RWPE2 (cell line): ENCODE measurements at regions not wholly inside any gene's neighbourhood (a gene's known extent, or its start where the extent isn't known, plus 50 kb on each side); places are given as distances from the start of the nearest gene placed in this dataset.

ENCODE experiments used
- ATAC-seq: fragments of 200-7000 bp; cut with Tn5 transposase; 3 replicates; pipeline ENCODE4 v1.9.1; 2021; ENCODE audit warnings: low read depth
- DNase-seq: peaks from one replicate; pipeline ENCODE4 v3.0.0-alpha.2; 2020; ENCODE audit warnings: low spot score
- H3K27ac ChIP-seq: fragments of 450-650 bp; 2 replicates; pipeline ENCODE4 v1.5.1; 2017; ENCODE audit warnings: mild to moderate bottlenecking; ENCODE audit not compliant: poor library complexity, severe bottlenecking
- H3K27me3 ChIP-seq: fragments of 250-450 bp; sonication (Bioruptor Pico); 2 replicates; pipeline ENCODE4 v1.5.1; 2021; ENCODE audit warnings: mild to moderate bottlenecking, moderate library complexity; ENCODE audit not compliant: insufficient read depth, poor library complexity, severe bottlenecking
- H3K36me3 ChIP-seq: fragments of 250-450 bp; sonication (Bioruptor Pico); 2 replicates; pipeline ENCODE4 v1.5.1; 2020; ENCODE audit warnings: low read depth, mild to moderate bottlenecking, moderate library complexity
- H3K4me1 ChIP-seq: fragments of 250-450 bp; sonication (Bioruptor Pico); 2 replicates; pipeline ENCODE4 v1.5.1; 2021; ENCODE audit warnings: mild to moderate bottlenecking, moderate library complexity; ENCODE audit not compliant: insufficient read depth, poor library complexity, severe bottlenecking
- H3K4me3 ChIP-seq: fragments of 250-450 bp; sonication (Bioruptor Pico); 2 replicates; pipeline ENCODE4 v1.5.1; 2021; ENCODE audit warnings: mild to moderate bottlenecking, moderate library complexity; ENCODE audit not compliant: severe bottlenecking
- H3K9me3 ChIP-seq: fragments of 250-450 bp; sonication (Bioruptor Pico); 2 replicates; pipeline ENCODE4 v1.5.1; 2021; ENCODE audit warnings: mild to moderate bottlenecking, moderate library complexity; ENCODE audit not compliant: severe bottlenecking
- TF ChIP-seq, protein P1 (sequence below): fragments of 450-650 bp; IDR thresholded peaks from one replicate; pipeline ENCODE4 v1.5.1; 2017; ENCODE audit warnings: mild to moderate bottlenecking, moderate library complexity; ENCODE audit not compliant: poor library complexity, severe bottlenecking

DNA sequence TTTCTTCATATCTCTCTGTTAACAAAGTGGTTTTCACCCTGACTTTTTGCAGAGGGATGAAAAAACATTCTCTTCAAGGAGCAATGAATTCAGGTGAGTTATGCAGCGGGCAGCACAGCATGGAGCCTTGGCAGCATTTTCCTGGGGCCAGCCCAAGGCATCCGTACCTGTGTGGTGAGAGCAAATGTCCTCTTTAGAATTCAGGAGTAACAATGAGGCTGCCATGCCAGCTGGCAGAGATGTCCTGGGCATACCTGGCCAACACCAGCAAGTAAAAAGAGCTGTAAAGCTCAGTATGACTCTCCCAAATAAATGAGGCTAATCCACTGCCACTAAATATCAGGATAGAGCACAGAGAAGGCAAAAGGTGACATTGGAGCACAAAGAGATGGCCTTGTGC, 277.6 kb upstream of the TRPC7 start:
- ATAC-seq (no peak), DNase-seq (no peak)
- no peak overlapping the region for H3K4me3 ChIP-seq
- no peak overlapping the region for H3K27ac ChIP-seq
- H3K9me3 ChIP-seq, result no peaks in the 10 kb centered on the region
- peaks cover 9% of the 10 kb centered on the region for H3K27me3 ChIP-seq
- H3K36me3 ChIP-seq, result no peaks in the 10 kb centered on the region
- H3K4me1 ChIP-seq, result no peaks in the 10 kb centered on the region
- TF ChIP-seq, protein P1, sequence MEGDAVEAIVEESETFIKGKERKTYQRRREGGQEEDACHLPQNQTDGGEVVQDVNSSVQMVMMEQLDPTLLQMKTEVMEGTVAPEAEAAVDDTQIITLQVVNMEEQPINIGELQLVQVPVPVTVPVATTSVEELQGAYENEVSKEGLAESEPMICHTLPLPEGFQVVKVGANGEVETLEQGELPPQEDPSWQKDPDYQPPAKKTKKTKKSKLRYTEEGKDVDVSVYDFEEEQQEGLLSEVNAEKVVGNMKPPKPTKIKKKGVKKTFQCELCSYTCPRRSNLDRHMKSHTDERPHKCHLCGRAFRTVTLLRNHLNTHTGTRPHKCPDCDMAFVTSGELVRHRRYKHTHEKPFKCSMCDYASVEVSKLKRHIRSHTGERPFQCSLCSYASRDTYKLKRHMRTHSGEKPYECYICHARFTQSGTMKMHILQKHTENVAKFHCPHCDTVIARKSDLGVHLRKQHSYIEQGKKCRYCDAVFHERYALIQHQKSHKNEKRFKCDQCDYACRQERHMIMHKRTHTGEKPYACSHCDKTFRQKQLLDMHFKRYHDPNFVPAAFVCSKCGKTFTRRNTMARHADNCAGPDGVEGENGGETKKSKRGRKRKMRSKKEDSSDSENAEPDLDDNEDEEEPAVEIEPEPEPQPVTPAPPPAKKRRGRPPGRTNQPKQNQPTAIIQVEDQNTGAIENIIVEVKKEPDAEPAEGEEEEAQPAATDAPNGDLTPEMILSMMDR, result no peak

DNA sequence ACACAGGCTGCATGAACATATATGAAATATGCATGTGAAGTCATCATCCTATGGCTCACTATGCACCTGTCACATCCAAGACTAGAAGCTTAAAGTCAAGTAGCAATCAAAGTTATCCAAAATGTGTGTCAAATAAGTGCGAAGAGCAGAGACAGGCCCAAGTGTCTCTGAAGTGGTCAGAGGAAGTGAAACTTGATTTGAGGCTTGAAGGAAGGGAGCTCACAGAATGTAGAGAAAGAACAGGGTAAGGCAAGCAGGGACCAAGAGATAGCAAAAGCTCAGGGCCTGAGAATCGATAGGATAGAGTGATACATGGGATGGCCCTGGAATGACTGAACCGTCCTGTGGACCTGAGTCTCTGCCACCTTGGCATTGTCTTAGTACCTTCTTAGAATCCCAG, 274.3 kb upstream of the TRPC7 start:
- no peaks in the 10 kb centered on the region for H3K9me3 ChIP-seq
- TF ChIP-seq, protein P1, result no peak
- H3K4me1 ChIP-seq, result no peaks in the 10 kb centered on the region
- DNase-seq (no peak), ATAC-seq (no peak)
- H3K27ac ChIP-seq, result no peak overlapping the region
- H3K27me3 ChIP-seq, result peaks cover 21% of the 10 kb centered on the region
- no peak overlapping the region for H3K4me3 ChIP-seq
- H3K36me3 ChIP-seq, result no peaks in the 10 kb centered on the region

DNA sequence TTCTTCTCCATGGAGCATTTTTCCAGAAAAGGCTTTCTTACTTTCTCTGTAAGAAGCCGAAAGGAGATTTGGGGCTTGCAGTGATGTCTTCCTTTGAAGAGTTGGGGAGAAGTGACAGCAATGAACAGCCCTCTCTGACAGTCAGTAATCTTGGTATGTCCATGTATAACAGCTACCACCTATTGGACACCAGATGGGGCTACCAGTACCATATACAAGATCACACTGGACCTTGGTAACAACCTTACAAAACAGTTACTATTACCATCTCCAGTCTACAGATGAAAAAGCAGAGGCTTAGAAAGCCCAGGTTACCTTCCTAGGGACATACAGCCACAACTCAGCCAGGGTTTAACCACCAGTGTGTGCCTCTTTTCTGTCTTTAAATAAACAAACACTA, 272.7 kb upstream of the TRPC7 start:
- no peaks in the 10 kb centered on the region for H3K9me3 ChIP-seq
- no peak overlapping the region for H3K27ac ChIP-seq
- TF ChIP-seq, protein P1, result no peak
- no peak overlapping the region for H3K4me3 ChIP-seq
- ATAC-seq, result peak; percentile 35; the same call in 1 of the 3 replicates
- no peaks in the 10 kb centered on the region for H3K36me3 ChIP-seq
- DNase-seq, result no peak
- H3K4me1 ChIP-seq, result no peaks in the 10 kb centered on the region
- peaks cover 21% of the 10 kb centered on the region for H3K27me3 ChIP-seq

DNA sequence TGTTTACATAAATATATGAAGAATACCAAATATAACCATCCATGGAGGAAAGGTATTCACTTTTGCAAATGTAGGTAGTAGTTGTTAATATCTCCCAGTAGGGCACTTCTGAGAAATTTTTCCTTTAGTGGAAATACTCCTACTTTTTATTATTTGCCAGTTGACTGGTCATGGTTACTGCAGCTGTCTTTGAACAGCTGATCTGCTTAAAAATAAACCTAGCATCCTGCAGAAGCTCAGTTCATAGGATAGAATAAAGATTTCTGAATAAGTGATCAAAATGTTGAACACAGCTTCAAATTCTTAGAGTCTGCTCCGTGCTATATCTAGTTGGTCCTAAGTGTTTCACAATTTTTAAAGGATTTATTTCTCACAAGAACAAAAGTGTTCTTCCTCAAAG, 270.7 kb upstream of the TRPC7 start:
- ATAC-seq, result no peak
- DNase-seq, result no peak
- TF ChIP-seq, protein P1, result no peak

DNA sequence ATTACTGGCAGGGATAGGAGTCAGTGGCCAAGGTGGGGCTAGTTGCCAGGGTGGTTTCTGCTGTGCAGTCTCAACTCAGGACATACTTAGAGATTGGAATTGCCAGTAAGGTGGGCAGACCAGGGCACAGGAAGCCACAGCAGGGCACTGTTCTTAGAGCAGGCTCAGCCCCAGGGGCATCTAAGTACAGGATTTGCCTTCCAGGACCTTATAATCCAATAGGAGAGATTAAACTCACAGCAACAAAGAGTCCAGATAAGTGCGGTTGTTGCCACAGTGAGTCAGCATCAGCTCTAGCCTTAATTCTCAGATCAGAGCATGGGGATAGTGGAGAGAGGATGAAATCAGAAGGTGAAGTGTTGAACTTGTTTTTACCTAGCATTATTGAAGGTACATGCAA, 265.8 kb upstream of the TRPC7 start:
- Histone ChIP-seq H3K27me3 (peaks cover 19% of the 10 kb centered on the region), H3K27ac (no peak overlapping the region), H3K9me3 (no peaks in the 10 kb centered on the region)

More for the DNA sequence above, 270.7 kb upstream of the TRPC7 start:
- H3K9me3 ChIP-seq, result no peaks in the 10 kb centered on the region
- H3K27me3 ChIP-seq, result peaks cover 26% of the 10 kb centered on the region
- H3K36me3 ChIP-seq, result no peaks in the 10 kb centered on the region
- no peaks in the 10 kb centered on the region for H3K4me1 ChIP-seq
- no peak overlapping the region for H3K4me3 ChIP-seq
- H3K27ac ChIP-seq, result no peak overlapping the region

More for the DNA sequence above, 265.8 kb upstream of the TRPC7 start:
- Histone ChIP-seq H3K4me1 (no peaks in the 10 kb centered on the region), H3K4me3 (no peak overlapping the region), H3K36me3 (no peaks in the 10 kb centered on the region)
- ATAC-seq (peak; percentile 35; the same call in 1 of the 3 replicates), DNase-seq (no peak)
- TF ChIP-seq, protein P1, result no peak
